NT2/D1 (cell line): ENCODE measurements at regions not wholly inside any gene's neighbourhood (a gene's known extent, or its start where the extent isn't known, plus 50 kb on each side); places are given as distances from the start of the nearest gene placed in this dataset.

Experiments used
- SUZ12 ChIP-seq: IDR thresholded peaks from 2 replicates; pipeline ENCODE4 v1.6.1; 2011; ENCODE audit not compliant: insufficient read length, insufficient read depth; ENCODE audit errors: extremely low read depth
- YY1 ChIP-seq: IDR thresholded peaks from 2 replicates; pipeline ENCODE4 v1.6.1; 2011; ENCODE audit not compliant: insufficient read length, insufficient read depth
- ZNF274 ChIP-seq: IDR thresholded peaks from 2 replicates; pipeline ENCODE4 v1.6.1; 2011; ENCODE audit warnings: mild to moderate bottlenecking, low read depth, low read length

GRCh38 chr10:20396701-20397100 lies 500.4 kb downstream of the NEBL start:
- TF ChIP-seq YY1: no peak
- TF ChIP-seq ZNF274: no peak
- no peak for TF ChIP-seq SUZ12
